HG03460 (cell line): ENCODE measurements at regions not wholly inside any gene's neighbourhood (a gene's known extent, or its start where the extent isn't known, plus 50 kb on each side); places are given as distances from the start of the nearest gene placed in this dataset.
"Not testable (repeated sequence)": the region's sequence is repeated elsewhere in the genome, so short reads cannot be mapped to it uniquely, and the experiment has no call there.

Source experiments
- ATAC-seq: cut with Tn5 transposase; IDR thresholded peaks from one replicate; pipeline ENCODE4 v1.9.1; 2021; ENCODE audit not compliant: unreplicated experiment

DNA sequence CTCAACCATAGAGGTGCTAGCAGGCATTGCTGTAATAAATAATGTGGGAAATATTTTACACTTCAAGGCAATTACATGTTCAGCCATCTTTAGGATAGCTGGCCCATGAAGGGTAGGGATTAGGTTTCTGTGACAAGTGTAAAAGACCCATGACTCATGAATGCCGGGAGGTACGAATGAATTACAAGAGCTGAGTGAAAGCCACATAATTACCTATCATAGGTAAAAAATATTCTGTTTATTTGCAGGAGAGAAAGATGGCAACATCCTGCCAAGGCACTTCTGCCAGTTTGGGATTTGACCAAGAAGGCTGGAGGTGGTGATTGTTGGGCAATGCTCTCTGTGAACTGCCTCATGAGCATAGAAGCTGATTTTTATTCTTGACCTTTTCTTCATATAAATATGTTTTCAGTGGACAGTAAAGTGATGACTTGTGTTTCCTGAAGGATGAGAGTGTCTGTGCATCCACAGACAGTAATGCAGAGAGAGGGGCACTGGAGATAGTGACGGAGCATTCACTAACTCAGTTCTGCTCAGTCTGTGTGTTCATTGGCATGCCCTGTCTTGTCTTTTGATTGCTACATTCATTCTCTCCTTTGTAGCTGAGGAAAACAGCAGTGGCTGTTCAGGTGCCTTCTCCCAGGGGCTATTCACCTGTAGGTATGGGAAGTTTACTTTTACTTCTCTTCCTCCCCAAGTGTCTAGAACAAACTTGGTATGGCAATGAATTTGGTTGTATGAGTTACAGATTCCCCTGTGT lies 481.1 kb downstream of the TFAP2B start:
- ATAC-seq: no peak

GRCh38 chr6:51300510-51300909 lies 481.8 kb downstream of the TFAP2B start:
- no peak for ATAC-seq

- no peak for ATAC-seq
Measured at GRCh38 chr6:51301962-51302361, 483.3 kb downstream of the TFAP2B start.

DNA sequence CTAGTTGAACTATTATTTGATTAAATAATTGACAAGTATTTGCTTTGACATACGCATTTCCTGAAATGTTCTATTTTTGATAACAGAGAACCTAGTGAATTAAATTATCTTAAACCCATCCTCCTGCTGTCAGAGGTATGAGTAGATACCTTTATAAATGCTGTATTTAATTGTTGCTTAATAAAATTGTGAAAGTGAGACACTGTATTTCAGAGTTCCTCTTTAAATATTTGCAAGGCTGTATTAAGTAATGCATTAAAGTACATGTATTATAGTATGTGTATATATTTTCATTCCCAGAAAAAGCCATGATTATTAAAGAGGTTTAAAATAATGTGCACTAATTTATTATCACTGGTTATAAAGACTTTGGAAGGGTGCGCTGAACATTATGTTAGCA lies 483.8 kb downstream of the TFAP2B start:
- ATAC-seq: no peak

- no peak for ATAC-seq
Measured at GRCh38 chr6:51303338-51303737, 484.7 kb downstream of the TFAP2B start.

DNA sequence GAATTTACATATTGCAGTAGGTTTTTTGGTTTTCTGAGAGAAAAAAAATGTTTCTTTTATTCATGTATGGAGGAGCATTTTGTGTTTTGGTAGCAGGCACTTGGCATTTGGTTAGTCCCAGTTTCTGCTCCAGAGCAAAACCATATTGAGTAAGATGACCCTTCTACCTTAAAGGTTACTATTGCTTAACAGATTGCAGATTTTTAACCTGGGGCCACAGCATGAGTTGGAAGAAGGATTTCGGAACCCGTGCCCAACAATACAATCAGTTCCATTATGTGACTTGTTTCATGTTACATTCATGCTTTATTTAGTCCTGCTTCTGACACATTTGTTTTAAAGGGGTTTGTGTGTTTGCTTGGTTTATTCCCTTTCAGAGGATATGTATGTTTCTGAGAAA lies 496.3 kb downstream of the TFAP2B start:
- ATAC-seq: no peak

GRCh38 chr6:51318674-51319073 lies 500.0 kb downstream of the TFAP2B start:
- no peak for ATAC-seq

GRCh38 chr6:51321477-51321876 lies 502.8 kb downstream of the TFAP2B start:
- ATAC-seq: not testable (repeated sequence)

- ATAC-seq: no peak
Measured at GRCh38 chr6:51322505-51322904, 503.8 kb downstream of the TFAP2B start.

DNA sequence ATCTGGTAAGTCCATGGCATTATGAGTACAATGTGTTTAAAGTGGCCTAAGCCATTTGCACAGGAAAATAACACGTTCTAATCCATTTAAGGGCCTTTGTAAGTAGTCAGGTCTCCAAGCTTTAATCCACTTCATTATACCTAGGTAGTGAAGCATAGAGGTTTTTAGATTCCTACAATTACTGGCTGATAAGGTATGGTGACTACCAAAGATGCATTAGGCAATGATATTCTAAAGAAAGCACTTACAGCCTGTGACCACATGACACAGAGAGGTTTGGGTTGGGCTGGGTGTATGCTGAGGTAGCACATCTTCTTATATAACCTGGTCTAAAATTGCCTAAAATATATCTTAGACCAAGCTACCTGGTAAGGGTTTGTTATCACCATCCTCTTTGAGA lies 504.4 kb downstream of the TFAP2B start:
- ATAC-seq: no peak

GRCh38 chr6:51330971-51331370 lies 512.3 kb downstream of the TFAP2B start:
- no peak for ATAC-seq

DNA sequence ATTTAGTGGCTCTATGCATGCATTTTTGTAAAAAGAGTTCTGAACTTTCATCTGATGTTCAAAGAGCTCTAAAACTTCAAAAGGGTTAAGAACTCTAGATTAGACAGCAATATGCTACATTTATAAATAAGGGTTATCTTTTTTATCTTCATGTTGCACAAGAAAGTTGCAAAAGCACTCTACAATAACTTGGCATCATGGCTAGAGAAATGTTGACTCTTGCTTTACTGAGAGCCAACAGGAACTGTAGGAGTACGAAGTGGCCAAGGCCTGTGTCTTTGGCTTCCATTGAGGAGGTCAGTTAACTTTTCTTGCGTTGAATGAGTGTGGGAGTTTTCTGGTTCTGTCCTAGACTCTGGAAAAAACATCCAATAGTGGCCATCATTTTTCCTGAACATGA lies 516.9 kb downstream of the TFAP2B start:
- no peak for ATAC-seq

DNA sequence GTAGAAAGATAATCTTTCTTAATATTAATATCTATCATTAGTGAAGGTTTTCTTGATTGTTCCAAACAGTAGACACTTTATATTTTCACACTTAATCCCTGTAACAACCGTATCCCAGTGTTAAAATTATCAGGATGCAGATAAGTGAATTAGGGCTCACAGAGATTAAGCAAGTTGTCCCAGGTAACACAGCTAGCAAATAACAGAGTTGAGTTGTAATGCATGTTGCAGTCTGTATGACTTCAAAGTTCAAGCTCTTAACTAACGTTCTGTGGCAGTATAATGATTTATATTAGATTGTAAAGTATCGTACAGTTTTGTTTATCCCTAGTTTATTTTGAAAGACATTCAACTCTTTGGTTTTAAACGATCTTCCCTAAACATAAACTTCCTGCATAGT lies 517.5 kb downstream of the TFAP2B start:
- ATAC-seq: no peak

- ATAC-seq: no peak
Measured at GRCh38 chr6:51337277-51337676, 518.6 kb downstream of the TFAP2B start.

GRCh38 chr6:51339108-51339507 lies 520.4 kb downstream of the TFAP2B start:
- no peak for ATAC-seq

GRCh38 chr6:51339728-51340127 lies 521.1 kb downstream of the TFAP2B start:
- no peak for ATAC-seq

DNA sequence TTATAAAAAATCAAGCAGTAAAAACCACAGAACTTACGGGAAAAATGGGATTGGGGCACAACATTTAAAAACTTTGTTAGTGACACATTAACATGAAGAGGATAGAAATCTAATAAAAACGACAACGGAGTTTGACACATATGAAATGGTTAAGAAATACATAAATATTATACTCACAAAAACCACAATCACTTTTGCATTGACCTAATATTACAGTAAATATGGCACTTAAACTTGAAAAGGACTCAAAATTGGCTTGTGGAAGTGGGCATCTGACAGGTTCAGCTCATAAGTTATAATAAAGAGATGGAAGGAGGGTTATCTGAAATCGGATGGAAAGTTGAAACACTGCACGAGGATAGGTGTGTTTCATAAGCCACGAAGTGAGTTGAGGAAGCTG lies 523.7 kb downstream of the TFAP2B start:
- ATAC-seq: no peak

GRCh38 chr6:51349857-51350256 lies 531.2 kb downstream of the TFAP2B start:
- no peak for ATAC-seq

DNA sequence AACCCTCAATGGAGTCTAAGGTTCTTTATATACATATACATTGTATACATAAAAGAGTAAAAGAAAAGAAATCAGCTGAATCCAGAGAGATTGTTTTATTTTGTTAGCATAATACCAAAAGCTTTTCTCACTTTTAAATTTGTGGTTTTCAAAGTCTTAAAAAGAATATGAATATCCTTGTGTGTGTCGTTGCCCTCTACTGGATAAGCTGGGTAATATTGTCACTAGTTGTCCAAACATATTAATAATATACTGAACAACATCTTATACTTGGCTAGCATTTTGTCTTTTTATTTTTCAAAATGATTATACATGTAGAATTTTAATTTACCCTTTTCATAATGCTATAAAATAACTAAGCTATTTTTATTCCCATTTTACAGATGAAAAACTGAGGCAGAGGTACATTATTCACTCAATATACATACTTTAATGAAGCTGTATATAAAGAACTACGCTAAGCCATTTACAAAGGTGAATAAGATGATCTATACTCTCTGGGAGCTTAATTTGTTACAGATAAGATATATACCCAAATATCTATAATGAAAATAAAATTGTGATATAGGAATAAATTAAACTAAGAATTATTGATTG lies 531.7 kb downstream of the TFAP2B start:
- no peak for ATAC-seq

DNA sequence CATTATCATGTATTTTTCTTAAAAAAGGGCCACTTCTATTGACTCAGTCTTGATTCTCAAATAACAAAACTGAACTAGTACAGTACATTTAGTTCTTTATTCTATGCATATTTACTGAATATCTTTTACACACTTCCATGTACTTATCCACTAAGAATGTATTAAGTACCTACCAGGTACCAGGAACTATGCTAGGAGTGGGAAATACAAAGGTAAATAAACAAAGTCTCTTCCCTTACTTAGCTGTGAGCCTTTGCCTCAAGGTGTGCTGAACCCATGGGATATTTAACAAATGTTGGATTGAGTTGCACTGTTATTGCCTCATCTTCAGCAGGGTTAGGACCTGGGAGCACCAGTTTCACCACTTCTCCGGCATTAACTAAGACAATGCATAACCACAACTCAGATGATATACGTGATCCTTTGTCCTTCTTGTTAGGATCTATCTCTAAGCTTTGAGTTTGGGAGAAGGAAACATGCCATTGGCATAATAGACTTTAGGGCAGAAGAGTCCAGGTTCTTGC lies 533.9 kb downstream of the TFAP2B start:
- no peak for ATAC-seq

GRCh38 chr6:51360287-51360686 lies 541.6 kb downstream of the TFAP2B start:
- no peak for ATAC-seq

DNA sequence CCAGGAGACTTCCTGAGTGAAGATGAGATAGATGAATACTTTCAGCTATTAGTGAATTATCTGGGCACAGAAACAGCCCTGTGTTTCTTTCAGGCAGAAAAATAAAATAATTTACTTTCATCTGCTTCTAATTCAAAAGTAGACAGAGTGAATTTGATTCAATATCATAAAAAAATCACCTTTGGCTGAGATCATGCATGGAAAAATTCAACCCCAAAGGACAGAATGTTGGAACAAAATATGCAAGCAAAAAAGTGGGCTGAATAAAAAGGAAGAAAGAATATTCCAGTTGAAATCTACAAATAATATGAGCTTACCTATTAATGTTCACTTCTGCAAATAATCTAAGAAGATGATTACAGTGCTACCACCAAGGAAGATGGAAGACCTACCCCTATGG lies 546.9 kb downstream of the TFAP2B start:
- ATAC-seq: no peak

- no peak for ATAC-seq
Measured at GRCh38 chr6:51369485-51369884, 550.8 kb downstream of the TFAP2B start.
